ENCODE measurements at regions not wholly inside any gene's neighbourhood (a gene's known extent, or its start where the extent isn't known, plus 50 kb on each side); places are given as distances from the start of the nearest gene placed in this dataset.

DNA sequence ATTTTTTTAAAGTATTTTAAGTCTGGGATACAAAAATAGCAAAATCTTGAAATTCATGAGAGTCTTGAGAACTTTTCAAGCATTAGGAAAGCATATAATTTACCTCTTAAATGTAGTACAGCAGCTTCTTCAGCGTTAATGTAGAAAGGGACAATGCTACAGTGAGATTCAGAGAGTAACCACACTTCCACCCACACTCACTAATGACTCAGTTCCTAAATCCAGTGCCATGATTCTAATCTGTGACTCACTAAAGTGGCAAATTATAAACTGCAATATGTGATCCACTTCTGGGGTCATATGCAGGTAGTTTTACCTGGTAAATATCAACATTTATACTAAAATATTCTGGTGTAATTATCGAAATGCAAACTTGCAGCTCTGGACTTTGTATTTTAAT, 434.5 kb upstream of the TUSC1 start:
- H3K27ac ChIP-seq (ENCODE audit: low read depth, low read length, poor library complexity, severe bottlenecking) = no peak overlapping the region
- BruUV-seq (replicated peaks) = no TSS peak
- no peaks in the 10 kb centered on the region for H3K4me1 ChIP-seq (ENCODE audit: insufficient read depth, low read length, poor library complexity, severe bottlenecking)
- no peak overlapping the region for H3K4me3 ChIP-seq (ENCODE audit: low read depth, low read length, poor library complexity, severe bottlenecking)
- no peak overlapping the region for H3K4me2 ChIP-seq (ENCODE audit: low read length)
- DNase-seq (ENCODE audit: low spot score) = no peak
- TF ChIP-seq EZH2phosphoT487 (IDR thresholded peaks at IDR 0.05; ENCODE audit: borderline replicate concordance, low read depth, low read length) = no peak
- TF ChIP-seq, protein P1, sequence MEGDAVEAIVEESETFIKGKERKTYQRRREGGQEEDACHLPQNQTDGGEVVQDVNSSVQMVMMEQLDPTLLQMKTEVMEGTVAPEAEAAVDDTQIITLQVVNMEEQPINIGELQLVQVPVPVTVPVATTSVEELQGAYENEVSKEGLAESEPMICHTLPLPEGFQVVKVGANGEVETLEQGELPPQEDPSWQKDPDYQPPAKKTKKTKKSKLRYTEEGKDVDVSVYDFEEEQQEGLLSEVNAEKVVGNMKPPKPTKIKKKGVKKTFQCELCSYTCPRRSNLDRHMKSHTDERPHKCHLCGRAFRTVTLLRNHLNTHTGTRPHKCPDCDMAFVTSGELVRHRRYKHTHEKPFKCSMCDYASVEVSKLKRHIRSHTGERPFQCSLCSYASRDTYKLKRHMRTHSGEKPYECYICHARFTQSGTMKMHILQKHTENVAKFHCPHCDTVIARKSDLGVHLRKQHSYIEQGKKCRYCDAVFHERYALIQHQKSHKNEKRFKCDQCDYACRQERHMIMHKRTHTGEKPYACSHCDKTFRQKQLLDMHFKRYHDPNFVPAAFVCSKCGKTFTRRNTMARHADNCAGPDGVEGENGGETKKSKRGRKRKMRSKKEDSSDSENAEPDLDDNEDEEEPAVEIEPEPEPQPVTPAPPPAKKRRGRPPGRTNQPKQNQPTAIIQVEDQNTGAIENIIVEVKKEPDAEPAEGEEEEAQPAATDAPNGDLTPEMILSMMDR (conservative IDR thresholded peaks at IDR 0.05; ENCODE audit: low read length) = no peak
- intact Hi-C loops (cut with micrococcal nuclease; ENCODE audit: unreplicated experiment) = no loop called here
- H3K9me2 ChIP-seq (ENCODE audit: insufficient read depth, low read length) = no peaks in the 10 kb centered on the region
- ChIA-PET CTCF (ENCODE audit: unreplicated experiment) (no interaction called here), POLR2A (no interaction called here)
- no peaks in the 10 kb centered on the region for H3K36me3 ChIP-seq (ENCODE audit: insufficient read depth, low read length)
- H2AFZ ChIP-seq (ENCODE audit: low read length) = no peak overlapping the region
- no peaks in the 10 kb centered on the region for H3K79me2 ChIP-seq (ENCODE audit: insufficient read depth, low read depth, low read length)
- no peaks in the 10 kb centered on the region for H4K20me1 ChIP-seq (ENCODE audit: insufficient read depth, low read length)
- no peaks in the 10 kb centered on the region for H3K9me3 ChIP-seq (ENCODE audit: low read length)

DNA sequence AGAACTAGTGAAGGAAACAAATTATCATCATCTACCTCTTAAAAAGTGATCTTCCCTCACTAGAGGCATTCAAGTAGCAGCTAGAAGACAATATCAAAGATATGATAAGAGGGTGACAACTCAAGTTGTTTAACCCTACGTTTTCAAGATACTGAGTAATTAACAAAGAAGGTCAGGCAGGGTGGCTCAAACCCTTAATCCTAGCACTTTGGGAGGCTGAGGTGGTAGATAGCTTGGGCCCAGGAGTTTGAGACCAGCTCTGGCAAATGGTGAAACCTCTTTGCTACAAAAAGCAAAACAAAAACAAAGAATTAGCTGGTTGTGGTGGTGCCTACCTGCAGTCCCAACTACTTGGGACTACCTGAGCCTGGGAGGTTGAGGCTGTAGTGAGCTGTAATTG, 408.2 kb upstream of the TUSC1 start:
- intact Hi-C loops (cut with micrococcal nuclease; ENCODE audit: unreplicated experiment) = no loop called here
- DNase-seq (ENCODE audit: low spot score) = no peak
- POLR2A ChIA-PET = no interaction called here

DNA sequence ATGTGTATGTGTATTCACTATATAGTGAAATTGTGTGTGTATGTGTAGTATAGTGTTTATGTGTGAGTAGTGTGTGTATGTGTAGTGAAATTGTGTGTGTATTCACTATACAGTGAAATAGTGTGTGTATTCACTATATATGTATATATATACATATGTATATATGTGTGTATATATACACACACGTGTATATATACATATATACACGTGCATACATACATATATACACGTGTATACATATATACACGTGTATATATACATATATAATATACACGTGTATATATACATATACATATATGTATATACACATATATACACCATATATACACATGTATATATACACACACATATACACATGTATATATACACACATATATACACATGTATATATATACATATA, 403.6 kb upstream of the TUSC1 start:
- ChIA-PET POLR2A (interaction anchor here (0.6 kb wide), 1 partner anchor 56 kb away, joined by 9 read pairs; no protein-coding TSS in a partner anchor), CTCF (ENCODE audit: unreplicated experiment) (no interaction called here)
- Histone ChIP-seq H3K79me2 (ENCODE audit: insufficient read depth, low read depth, low read length) (no peaks in the 10 kb centered on the region), H3K36me3 (ENCODE audit: insufficient read depth, low read length) (no peaks in the 10 kb centered on the region), H2AFZ (ENCODE audit: low read length) (no peak overlapping the region), H3K9me2 (ENCODE audit: insufficient read depth, low read length) (no peaks in the 10 kb centered on the region), H3K4me2 (ENCODE audit: low read length) (no peak overlapping the region), H4K20me1 (ENCODE audit: insufficient read depth, low read length) (no peaks in the 10 kb centered on the region), H3K4me3 (ENCODE audit: low read depth, low read length, poor library complexity, severe bottlenecking) (no peak overlapping the region), H3K9me3 (ENCODE audit: low read length) (no peaks in the 10 kb centered on the region), H3K4me1 (ENCODE audit: insufficient read depth, low read length, poor library complexity, severe bottlenecking) (no peaks in the 10 kb centered on the region), H3K27ac (ENCODE audit: low read depth, low read length, poor library complexity, severe bottlenecking) (no peak overlapping the region)
- BruUV-seq (replicated peaks) = no TSS peak
- intact Hi-C loops (cut with micrococcal nuclease; ENCODE audit: unreplicated experiment) = no loop called here
- DNase-seq (ENCODE audit: low spot score) = no peak
- no peak for TF ChIP-seq EZH2phosphoT487 (IDR thresholded peaks at IDR 0.05; ENCODE audit: borderline replicate concordance, low read depth, low read length)
- TF ChIP-seq, protein P1 (conservative IDR thresholded peaks at IDR 0.05; ENCODE audit: low read length) = no peak

More for the DNA sequence above, 408.2 kb upstream of the TUSC1 start:
- H3K27ac ChIP-seq (ENCODE audit: low read depth, low read length, poor library complexity, severe bottlenecking) = no peak overlapping the region
- H2AFZ ChIP-seq (ENCODE audit: low read length) = no peak overlapping the region
- no peaks in the 10 kb centered on the region for H3K36me3 ChIP-seq (ENCODE audit: insufficient read depth, low read length)
- TF ChIP-seq, protein P1 (conservative IDR thresholded peaks at IDR 0.05; ENCODE audit: low read length) = no peak
- no peak for TF ChIP-seq EZH2phosphoT487 (IDR thresholded peaks at IDR 0.05; ENCODE audit: borderline replicate concordance, low read depth, low read length)
- H4K20me1 ChIP-seq (ENCODE audit: insufficient read depth, low read length) = no peaks in the 10 kb centered on the region
- BruUV-seq (replicated peaks) = no TSS peak
- no peaks in the 10 kb centered on the region for H3K4me1 ChIP-seq (ENCODE audit: insufficient read depth, low read length, poor library complexity, severe bottlenecking)
- no peaks in the 10 kb centered on the region for H3K9me2 ChIP-seq (ENCODE audit: insufficient read depth, low read length)
- CTCF ChIA-PET (ENCODE audit: unreplicated experiment) = no interaction called here
- no peaks in the 10 kb centered on the region for H3K79me2 ChIP-seq (ENCODE audit: insufficient read depth, low read depth, low read length)
- no peak overlapping the region for H3K4me3 ChIP-seq (ENCODE audit: low read depth, low read length, poor library complexity, severe bottlenecking)
- H3K4me2 ChIP-seq (ENCODE audit: low read length) = no peak overlapping the region
- no peaks in the 10 kb centered on the region for H3K9me3 ChIP-seq (ENCODE audit: low read length)

All from OCI-LY7 (cell line).